H9 (cell line): ENCODE measurements at regions not wholly inside any gene's neighbourhood (a gene's known extent, or its start where the extent isn't known, plus 50 kb on each side); places are given as distances from the start of the nearest gene placed in this dataset.

Experiments
- DNase-seq: peaks from one replicate; pipeline ENCODE4 v3.0.0-alpha.2; 2017
- H2AFZ ChIP-seq: one replicate; pipeline ENCODE4 v1.6.1; 2013; ENCODE audit warnings: mild to moderate bottlenecking, low read length, control low read depth, moderate library complexity
- H2AK5ac ChIP-seq: 2 replicates; pipeline ENCODE4 v1.6.1; 2013; ENCODE audit warnings: low read length, control low read depth, mixed read lengths; ENCODE audit not compliant: insufficient read length
- H2BK120ac ChIP-seq: one replicate; pipeline ENCODE4 v1.6.1; 2013; ENCODE audit warnings: low read depth, mild to moderate bottlenecking, low read length, control low read depth, inconsistent platforms; ENCODE audit not compliant: poor library complexity, severe bottlenecking
- H2BK12ac ChIP-seq: 2 replicates; pipeline ENCODE4 v1.6.1; 2013; ENCODE audit warnings: low read length, control low read depth, mixed read lengths, low read depth; ENCODE audit not compliant: insufficient read length
- H2BK15ac ChIP-seq: 2 replicates; pipeline ENCODE4 v1.6.1; 2013; ENCODE audit warnings: low read depth, low read length, control low read depth
- H2BK20ac ChIP-seq: one replicate; pipeline ENCODE4 v1.6.1; 2013; ENCODE audit warnings: low read depth, mild to moderate bottlenecking, low read length, control low read depth, inconsistent platforms; ENCODE audit not compliant: poor library complexity, severe bottlenecking
- H2BK5ac ChIP-seq: 2 replicates; pipeline ENCODE4 v1.6.1; 2013; ENCODE audit warnings: low read length, control low read depth, mixed read lengths; ENCODE audit not compliant: insufficient read length
- H3K14ac ChIP-seq: 2 replicates; pipeline ENCODE4 v1.6.1; 2013; ENCODE audit warnings: low read length, control low read depth; ENCODE audit not compliant: insufficient read depth
- H3K18ac ChIP-seq: 2 replicates; pipeline ENCODE4 v1.6.1; 2013; ENCODE audit warnings: low read depth, mild to moderate bottlenecking, mixed read lengths, low read length, control low read depth; ENCODE audit not compliant: insufficient read length
- H3K23ac ChIP-seq: 2 replicates; pipeline ENCODE4 v1.6.1; 2013; ENCODE audit warnings: low read length, control low read depth, mixed read lengths, low read depth; ENCODE audit not compliant: insufficient read length
- H3K23me2 ChIP-seq: 2 replicates; pipeline ENCODE4 v1.6.1; 2013; ENCODE audit warnings: low read depth, mild to moderate bottlenecking, mixed read lengths, low read length, control low read depth; ENCODE audit not compliant: insufficient read length, poor library complexity, severe bottlenecking
- H3K27ac ChIP-seq: 2 replicates; pipeline ENCODE4 v1.5.1; 2013; ENCODE audit warnings: low read length, control low read depth, mixed read lengths, low read depth; ENCODE audit not compliant: insufficient read length
- H3K27me3 ChIP-seq: 2 replicates; pipeline ENCODE4 v1.6.1; 2013; ENCODE audit warnings: low read length, control low read depth, inconsistent platforms; ENCODE audit not compliant: insufficient read depth
- H3K4ac ChIP-seq: 2 replicates; pipeline ENCODE4 v1.6.1; 2013; ENCODE audit warnings: low read depth, mild to moderate bottlenecking, control low read depth, inconsistent platforms, low read length, moderate library complexity
- H3K4me1 ChIP-seq: 2 replicates; pipeline ENCODE4 v1.6.1; 2013; ENCODE audit warnings: low read length, control low read depth, inconsistent platforms; ENCODE audit not compliant: insufficient read depth
- H3K4me2 ChIP-seq: 2 replicates; pipeline ENCODE4 v1.6.1; 2013; ENCODE audit warnings: low read length, control low read depth, mixed read lengths; ENCODE audit not compliant: insufficient read length, insufficient read depth
- H3K56ac ChIP-seq: 2 replicates; pipeline ENCODE4 v1.6.1; 2013; ENCODE audit warnings: low read depth, mild to moderate bottlenecking, mixed read lengths, low read length, control low read depth; ENCODE audit not compliant: insufficient read length
- H3K79me1 ChIP-seq: 2 replicates; pipeline ENCODE4 v1.6.1; 2013; ENCODE audit warnings: low read depth, mild to moderate bottlenecking, moderate library complexity, low read length, control low read depth, inconsistent platforms; ENCODE audit not compliant: insufficient read depth, poor library complexity, severe bottlenecking
- H3K79me2 ChIP-seq: 2 replicates; pipeline ENCODE4 v1.6.1; 2013; ENCODE audit warnings: low read length, control low read depth, inconsistent platforms; ENCODE audit not compliant: insufficient read depth
- H3K9ac ChIP-seq: 2 replicates; pipeline ENCODE4 v1.6.1; 2013; ENCODE audit warnings: low read length, control low read depth, mixed read lengths; ENCODE audit not compliant: insufficient read length; ENCODE audit errors: extremely low read depth
- H3K9me3 ChIP-seq: one replicate; pipeline ENCODE4 v1.6.1; 2013; ENCODE audit warnings: low read depth, low read length, inconsistent platforms; ENCODE audit not compliant: control insufficient read depth
- H3T11ph ChIP-seq: one replicate; pipeline ENCODE4 v1.6.1; 2013; ENCODE audit warnings: mild to moderate bottlenecking, low read length, control low read depth, inconsistent platforms
- H4K20me1 ChIP-seq: one replicate; pipeline ENCODE4 v1.6.1; 2013; ENCODE audit not compliant: control insufficient read depth, insufficient read length, insufficient read depth
- H4K5ac ChIP-seq: 2 replicates; pipeline ENCODE4 v1.6.1; 2013; ENCODE audit warnings: low read depth, mild to moderate bottlenecking, mixed read lengths, low read length, control low read depth; ENCODE audit not compliant: insufficient read length
- H4K8ac ChIP-seq: replicated peaks from 2 replicates; pipeline ENCODE4 v1.6.1; 2013; ENCODE audit warnings: low read length, control low read depth, mixed read lengths, low read depth; ENCODE audit not compliant: insufficient read length
- H4K91ac ChIP-seq: 2 replicates; pipeline ENCODE4 v1.6.1; 2013; ENCODE audit warnings: low read depth, mild to moderate bottlenecking, moderate library complexity, mixed read lengths, low read length, control low read depth; ENCODE audit not compliant: insufficient read length
- H3K27ac Mint-ChIP-seq, 3 experiments: 2 replicates in 2 of 3; 3 replicates in 1 of 3; pipeline ENCODE4 v1.8.0; 2020 to 2021; ENCODE audit warnings: mixed read lengths in 3 of 3, mild to moderate bottlenecking in 1 of 3, moderate library complexity in 1 of 3
- H3K27me3 Mint-ChIP-seq: 2 replicates; pipeline ENCODE4 v1.8.0; 2021; ENCODE audit warnings: low read depth, mild to moderate bottlenecking, moderate library complexity, mixed read lengths
- H3K36me3 Mint-ChIP-seq, 3 experiments: 2 replicates in 2 of 3; 3 replicates in 1 of 3; pipeline ENCODE4 v1.8.0; 2020 to 2021; ENCODE audit warnings: low read depth in 3 of 3, mixed read lengths in 3 of 3; ENCODE audit not compliant: insufficient read depth in 1 of 3
- H3K4me1 Mint-ChIP-seq, 2 experiments: 2 replicates each; pipeline ENCODE4 v1.8.0; 2020; ENCODE audit warnings: mixed read lengths in 2 of 2
- H3K4me3 Mint-ChIP-seq, 2 experiments: 2 replicates in 1 of 2; 3 replicates in 1 of 2; pipeline ENCODE4 v1.8.0; 2020 to 2021; ENCODE audit warnings: mild to moderate bottlenecking in 2 of 2, mixed read lengths in 2 of 2, moderate library complexity in 1 of 2
- H3K9me3 Mint-ChIP-seq, 2 experiments: 2 replicates in 1 of 2; 3 replicates in 1 of 2; pipeline ENCODE4 v1.8.0; 2020; ENCODE audit warnings: mild to moderate bottlenecking in 2 of 2, mixed read lengths in 2 of 2, moderate library complexity in 1 of 2
- CTCF ChIP-seq: fragments of 200-600 bp; sonication (generic); conservative IDR thresholded peaks from 3 replicates; pipeline ENCODE4 v1.8.0; 2021; ENCODE audit warnings: antibody characterized with exemption, mild to moderate bottlenecking
- WGBS: extraction: QIAGEN DNeasy Blood & Tissue Kit; methylation state at CpG from one replicate; pipeline ENCODE4 v1.1.7; 2013; ENCODE audit warnings: missing lambda C conversion rate, low lambda C conversion rate, mixed read lengths; ENCODE audit not compliant: insufficient read length; ENCODE audit errors: extremely low coverage; 5-methylcytosine and 5-hydroxymethylcytosine counted together

GRCh38 chr17:70520447-70520846 is 351.1 kb downstream of the KCNJ2 start:
- Histone ChIP-seq H3K23ac (no peak overlapping the region), H3K18ac (no peak overlapping the region), H3K4me1 (no peaks in the 10 kb centered on the region), H3K14ac (no peak overlapping the region), H4K8ac (no peak overlapping the region), H4K91ac (no peak overlapping the region), H3K56ac (no peak overlapping the region), H2AK5ac (no peak overlapping the region), H3K9me3 (no peaks in the 10 kb centered on the region), H3K27me3 (no peaks in the 10 kb centered on the region), H3K79me1 (no peaks in the 10 kb centered on the region), H2BK20ac (no peak overlapping the region), H2AFZ (no peak overlapping the region), H3K27ac (no peak overlapping the region), H2BK120ac (no peak overlapping the region), H3K4ac (no peak overlapping the region), H3T11ph (no peak overlapping the region), H2BK12ac (no peak overlapping the region), H3K23me2 (no peaks in the 10 kb centered on the region), H3K79me2 (no peaks in the 10 kb centered on the region), H2BK5ac (no peak overlapping the region), H4K5ac (no peak overlapping the region), H3K9ac (no peak overlapping the region), H2BK15ac (no peak overlapping the region), H3K4me2 (no peak overlapping the region), H4K20me1 (no peaks in the 10 kb centered on the region)
- Mint-ChIP-seq H3K27ac (no peak overlapping the region), H3K27me3 (no peaks in the 10 kb centered on the region), H3K4me3 (no peak overlapping the region), H3K4me1 (peaks cover 0 to 4% of the 10 kb centered on the region in 2 experiments; a peak in 1 of 4 replicates), H3K9me3 (no peaks in the 10 kb centered on the region), H3K36me3 (no peaks in the 10 kb centered on the region)
- DNase-seq, result no peak
- no CpG with 5 or more reads among the region's 5 CpGs for WGBS
- no peak for TF ChIP-seq CTCF
